HEK293 (cell line): ENCODE measurements at regions not wholly inside any gene's neighbourhood (a gene's known extent, or its start where the extent isn't known, plus 50 kb on each side); places are given as distances from the start of the nearest gene placed in this dataset.

Experiments
- CTCF ChIA-PET: fragments of 350-600 bp; formaldehyde crosslinking; extraction: SDS; loops from one replicate; lab custom pipeline; 2021; ENCODE audit warnings: antibody characterized with exemption; lab: Yijun Ruan, JAX
- POLR2A ChIA-PET: fragments of 300-600 bp; formaldehyde crosslinking; extraction: SDS; loops from one replicate; lab custom pipeline; 2020; ENCODE audit warnings: antibody characterized with exemption, inconsistent platforms; lab: Yijun Ruan, JAX
- H3K27ac ChIP-seq: fragments of 200-500 bp; sonication (Bioruptor generic); 2 replicates; pipeline ENCODE4 v1.5.1; 2014; ENCODE audit warnings: low read depth, low read length, control low read depth, inconsistent platforms; ENCODE audit errors: extremely low read depth
- H3K36me3 ChIP-seq, 2 experiments: fragments of 200-500 bp in 1 of 2; sonication (Bioruptor generic) in 1 of 2; 1 replicate in 1 of 2; 2 replicates in 1 of 2; pipeline ENCODE4 v1.5.1; 2014 to 2017; ENCODE audit warnings: inconsistent platforms in 2 of 2, low read length in 2 of 2; ENCODE audit not compliant: control insufficient read depth in 2 of 2, insufficient read depth in 1 of 2
- H3K4me1 ChIP-seq: fragments of 200-500 bp; sonication (Bioruptor generic); 2 replicates; pipeline ENCODE4 v1.5.1; 2014; ENCODE audit warnings: mild to moderate bottlenecking, low read length, inconsistent platforms; ENCODE audit not compliant: control insufficient read depth, insufficient read depth
- H3K4me3 ChIP-seq: 2 replicates; pipeline ENCODE4 v1.5.1; 2011; ENCODE audit warnings: low read depth, mild to moderate bottlenecking, control low read depth, low read length, moderate library complexity
- H3K9me3 ChIP-seq: fragments of 200-500 bp; sonication (Bioruptor generic); 2 replicates; pipeline ENCODE4 v1.5.1; 2014; ENCODE audit warnings: low read depth, low read length, inconsistent platforms; ENCODE audit not compliant: control insufficient read depth, insufficient read depth
- BCL11B ChIP-seq: fragments of 450-650 bp; formaldehyde crosslinking; IDR thresholded peaks from 2 replicates; pipeline ENCODE4 v1.5.1; 2016; ENCODE audit warnings: low read depth, missing biosample characterization, missing genetic modification characterization
- GLI4 ChIP-seq: fragments of 450-650 bp; formaldehyde crosslinking; IDR thresholded peaks from 2 replicates; pipeline ENCODE4 v1.5.1; 2016; ENCODE audit warnings: missing biosample characterization, missing genetic modification characterization
- ZBTB48 ChIP-seq: fragments of 450-650 bp; formaldehyde crosslinking; IDR thresholded peaks from 2 replicates; pipeline ENCODE4 v1.5.1; 2016; ENCODE audit warnings: missing biosample characterization, missing genetic modification characterization
- ZFP37 ChIP-seq: fragments of 450-650 bp; formaldehyde crosslinking; IDR thresholded peaks from 2 replicates; pipeline ENCODE4 v1.5.1; 2016; ENCODE audit warnings: missing biosample characterization, missing genetic modification characterization
- ZNF19 ChIP-seq: fragments of 450-650 bp; formaldehyde crosslinking; IDR thresholded peaks from 2 replicates; pipeline ENCODE4; 2016; ENCODE audit warnings: missing biosample characterization, missing genetic modification characterization, low read depth
- ZNF311 ChIP-seq: fragments of 450-650 bp; formaldehyde crosslinking; IDR thresholded peaks from 2 replicates; pipeline ENCODE4 v1.5.1; 2017; ENCODE audit warnings: missing biosample characterization, missing genetic modification characterization, borderline replicate concordance
- ZNF350 ChIP-seq: fragments of 450-650 bp; formaldehyde crosslinking; IDR thresholded peaks from 2 replicates; pipeline ENCODE4 v1.5.0; 2017; ENCODE audit warnings: missing biosample characterization, mild to moderate bottlenecking, missing genetic modification characterization
- ZNF449 ChIP-seq: fragments of 450-650 bp; formaldehyde crosslinking; IDR thresholded peaks from 2 replicates; pipeline ENCODE4 v1.5.1; 2017; ENCODE audit warnings: missing biosample characterization, mild to moderate bottlenecking, missing genetic modification characterization, moderate library complexity
- ZNF658 ChIP-seq: fragments of 450-650 bp; formaldehyde crosslinking; IDR thresholded peaks from 2 replicates; pipeline ENCODE4; 2016; ENCODE audit warnings: missing biosample characterization, missing genetic modification characterization
- TF ChIP-seq, protein P1 (sequence below): fragments of 450-650 bp; formaldehyde crosslinking; IDR thresholded peaks from 2 replicates; pipeline ENCODE4 v1.5.0; 2017; ENCODE audit warnings: missing biosample characterization, missing genetic modification characterization, borderline replicate concordance
- TF ChIP-seq, protein P2 (sequence below): fragments of 450-650 bp; formaldehyde crosslinking; IDR thresholded peaks from 2 replicates; pipeline ENCODE4 v1.5.1; 2017; ENCODE audit warnings: missing biosample characterization, missing genetic modification characterization
- TF ChIP-seq, protein P3 (sequence below): fragments of 450-650 bp; formaldehyde crosslinking; IDR thresholded peaks from 2 replicates; pipeline ENCODE4 v1.5.1; 2017; ENCODE audit warnings: missing biosample characterization, missing genetic modification characterization

GRCh38 chr5:24068524-24068923, 561.1 kb downstream of the PRDM9 start (continued):
- TF ChIP-seq, protein P1, sequence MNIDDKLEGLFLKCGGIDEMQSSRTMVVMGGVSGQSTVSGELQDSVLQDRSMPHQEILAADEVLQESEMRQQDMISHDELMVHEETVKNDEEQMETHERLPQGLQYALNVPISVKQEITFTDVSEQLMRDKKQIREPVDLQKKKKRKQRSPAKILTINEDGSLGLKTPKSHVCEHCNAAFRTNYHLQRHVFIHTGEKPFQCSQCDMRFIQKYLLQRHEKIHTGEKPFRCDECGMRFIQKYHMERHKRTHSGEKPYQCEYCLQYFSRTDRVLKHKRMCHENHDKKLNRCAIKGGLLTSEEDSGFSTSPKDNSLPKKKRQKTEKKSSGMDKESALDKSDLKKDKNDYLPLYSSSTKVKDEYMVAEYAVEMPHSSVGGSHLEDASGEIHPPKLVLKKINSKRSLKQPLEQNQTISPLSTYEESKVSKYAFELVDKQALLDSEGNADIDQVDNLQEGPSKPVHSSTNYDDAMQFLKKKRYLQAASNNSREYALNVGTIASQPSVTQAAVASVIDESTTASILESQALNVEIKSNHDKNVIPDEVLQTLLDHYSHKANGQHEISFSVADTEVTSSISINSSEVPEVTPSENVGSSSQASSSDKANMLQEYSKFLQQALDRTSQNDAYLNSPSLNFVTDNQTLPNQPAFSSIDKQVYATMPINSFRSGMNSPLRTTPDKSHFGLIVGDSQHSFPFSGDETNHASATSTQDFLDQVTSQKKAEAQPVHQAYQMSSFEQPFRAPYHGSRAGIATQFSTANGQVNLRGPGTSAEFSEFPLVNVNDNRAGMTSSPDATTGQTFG (tag by site-specific recombination): no peak
- TF ChIP-seq ZNF350 (tag by site-specific recombination): no peak
- no peak for TF ChIP-seq ZNF19 (tag by site-specific recombination)

GRCh38 chr5:24073107-24073506, 565.7 kb downstream of the PRDM9 start:
- CTCF ChIA-PET: interaction anchor here (1.2 kb wide), 1 partner anchor 260 kb away, joined by 4 read pairs; no protein-coding TSS in a partner anchor
- Histone ChIP-seq H3K27ac (no peak overlapping the region), H3K4me3 (no peak overlapping the region), H3K4me1 (no peaks in the 10 kb centered on the region), H3K9me3 (no peaks in the 10 kb centered on the region), H3K36me3 (no peaks in the 10 kb centered on the region)
- TF ChIP-seq GLI4: no peak
- TF ChIP-seq ZNF350 (tag by site-specific recombination): no peak
- POLR2A ChIA-PET: no interaction called here

GRCh38 chr5:24080046-24080445, 564.7 kb downstream of the CDH10 start:
- Histone ChIP-seq H3K4me3 (no peak overlapping the region), H3K36me3 (no peaks in the 10 kb centered on the region), H3K9me3 (no peaks in the 10 kb centered on the region), H3K4me1 (no peaks in the 10 kb centered on the region), H3K27ac (no peak overlapping the region)
- POLR2A ChIA-PET: no interaction called here
- CTCF ChIA-PET: no interaction called here
- TF ChIP-seq, protein P2, sequence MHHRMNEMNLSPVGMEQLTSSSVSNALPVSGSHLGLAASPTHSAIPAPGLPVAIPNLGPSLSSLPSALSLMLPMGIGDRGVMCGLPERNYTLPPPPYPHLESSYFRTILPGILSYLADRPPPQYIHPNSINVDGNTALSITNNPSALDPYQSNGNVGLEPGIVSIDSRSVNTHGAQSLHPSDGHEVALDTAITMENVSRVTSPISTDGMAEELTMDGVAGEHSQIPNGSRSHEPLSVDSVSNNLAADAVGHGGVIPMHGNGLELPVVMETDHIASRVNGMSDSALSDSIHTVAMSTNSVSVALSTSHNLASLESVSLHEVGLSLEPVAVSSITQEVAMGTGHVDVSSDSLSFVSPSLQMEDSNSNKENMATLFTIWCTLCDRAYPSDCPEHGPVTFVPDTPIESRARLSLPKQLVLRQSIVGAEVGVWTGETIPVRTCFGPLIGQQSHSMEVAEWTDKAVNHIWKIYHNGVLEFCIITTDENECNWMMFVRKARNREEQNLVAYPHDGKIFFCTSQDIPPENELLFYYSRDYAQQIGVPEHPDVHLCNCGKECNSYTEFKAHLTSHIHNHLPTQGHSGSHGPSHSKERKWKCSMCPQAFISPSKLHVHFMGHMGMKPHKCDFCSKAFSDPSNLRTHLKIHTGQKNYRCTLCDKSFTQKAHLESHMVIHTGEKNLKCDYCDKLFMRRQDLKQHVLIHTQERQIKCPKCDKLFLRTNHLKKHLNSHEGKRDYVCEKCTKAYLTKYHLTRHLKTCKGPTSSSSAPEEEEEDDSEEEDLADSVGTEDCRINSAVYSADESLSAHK (tag by site-specific recombination): no peak
- TF ChIP-seq BCL11B (tag by site-specific recombination): no peak
- no peak for TF ChIP-seq ZNF311 (tag by site-specific recombination)
- no peak for TF ChIP-seq ZNF449 (tag by site-specific recombination)
- no peak for TF ChIP-seq ZNF658 (tag by site-specific recombination)
- TF ChIP-seq ZBTB48 (tag by site-specific recombination): no peak
- no peak for TF ChIP-seq ZFP37 (tag by site-specific recombination)
- TF ChIP-seq, protein P3, sequence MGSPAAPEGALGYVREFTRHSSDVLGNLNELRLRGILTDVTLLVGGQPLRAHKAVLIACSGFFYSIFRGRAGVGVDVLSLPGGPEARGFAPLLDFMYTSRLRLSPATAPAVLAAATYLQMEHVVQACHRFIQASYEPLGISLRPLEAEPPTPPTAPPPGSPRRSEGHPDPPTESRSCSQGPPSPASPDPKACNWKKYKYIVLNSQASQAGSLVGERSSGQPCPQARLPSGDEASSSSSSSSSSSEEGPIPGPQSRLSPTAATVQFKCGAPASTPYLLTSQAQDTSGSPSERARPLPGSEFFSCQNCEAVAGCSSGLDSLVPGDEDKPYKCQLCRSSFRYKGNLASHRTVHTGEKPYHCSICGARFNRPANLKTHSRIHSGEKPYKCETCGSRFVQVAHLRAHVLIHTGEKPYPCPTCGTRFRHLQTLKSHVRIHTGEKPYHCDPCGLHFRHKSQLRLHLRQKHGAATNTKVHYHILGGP: no peak
